Ecto neural progenitor cell (in vitro differentiated cells): ENCODE measurements at regions not wholly inside any gene's neighbourhood (a gene's known extent, or its start where the extent isn't known, plus 50 kb on each side); places are given as distances from the start of the nearest gene placed in this dataset.
"Not testable (repeated sequence)": the region's sequence is repeated elsewhere in the genome, so short reads cannot be mapped to it uniquely, and the experiment has no call there.

ENCODE experiments used
- DNase-seq: peaks from one replicate; pipeline ENCODE4 v3.0.0-alpha.2; 2018; ENCODE audit warnings: low spot score

DNA sequence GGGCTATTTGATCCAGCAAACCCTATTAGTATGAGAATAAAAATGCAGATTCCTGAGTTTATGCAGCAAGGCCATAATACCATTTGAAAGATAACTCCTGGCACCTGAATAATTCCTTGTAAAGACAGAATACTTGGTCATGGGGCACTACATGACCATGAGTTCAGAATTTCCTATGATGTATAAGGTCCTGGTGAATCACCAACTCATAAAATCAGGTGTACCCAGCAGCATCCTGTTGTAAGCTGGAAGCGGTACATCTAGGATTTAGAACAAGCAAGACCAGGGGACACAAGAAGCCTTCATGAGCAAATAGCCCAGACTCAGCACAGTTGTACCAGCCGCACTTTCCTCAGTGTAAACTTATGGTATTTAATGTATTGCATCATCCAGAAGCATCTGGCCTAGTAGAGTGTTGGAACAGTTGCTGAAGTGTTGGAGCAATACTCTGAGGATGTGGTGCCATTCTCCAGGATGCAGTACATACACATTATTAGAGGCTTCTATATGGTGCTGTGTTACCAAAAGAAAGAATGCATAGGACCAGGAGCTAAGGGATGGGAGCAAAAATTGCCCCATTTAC lies 233.4 kb downstream of the SQOR start:
- DNase-seq = no peak

DNA sequence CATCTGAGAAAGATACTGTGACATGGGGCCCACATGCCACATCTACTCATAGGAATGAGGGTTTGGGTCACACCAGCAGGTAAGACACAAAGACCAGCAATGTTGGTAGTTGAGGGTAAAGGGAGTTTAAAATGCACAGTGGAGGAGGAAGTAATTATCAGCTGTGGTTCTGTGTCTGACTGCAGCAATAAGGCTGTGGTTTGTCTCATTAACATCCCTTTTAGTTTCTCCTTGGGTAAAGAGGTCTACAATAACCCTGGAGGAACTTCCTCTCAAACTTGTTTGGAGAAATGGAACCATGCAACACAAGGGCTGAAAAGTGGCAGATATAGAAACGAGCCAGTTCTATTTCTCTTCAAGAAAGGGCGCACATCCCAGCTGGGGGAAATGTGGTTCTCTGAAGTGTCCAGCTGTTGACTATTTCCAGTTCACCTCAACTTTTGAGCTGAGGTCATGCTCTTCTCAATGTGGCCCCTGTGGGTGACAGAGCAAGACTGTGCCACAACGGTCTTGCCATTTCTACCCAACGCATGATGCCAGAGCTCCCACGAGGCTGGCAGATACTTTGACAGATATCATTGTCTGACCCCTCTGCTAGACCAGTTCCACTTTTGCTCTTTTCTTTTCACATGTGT lies 234.3 kb downstream of the SQOR start:
- DNase-seq = no peak

DNA sequence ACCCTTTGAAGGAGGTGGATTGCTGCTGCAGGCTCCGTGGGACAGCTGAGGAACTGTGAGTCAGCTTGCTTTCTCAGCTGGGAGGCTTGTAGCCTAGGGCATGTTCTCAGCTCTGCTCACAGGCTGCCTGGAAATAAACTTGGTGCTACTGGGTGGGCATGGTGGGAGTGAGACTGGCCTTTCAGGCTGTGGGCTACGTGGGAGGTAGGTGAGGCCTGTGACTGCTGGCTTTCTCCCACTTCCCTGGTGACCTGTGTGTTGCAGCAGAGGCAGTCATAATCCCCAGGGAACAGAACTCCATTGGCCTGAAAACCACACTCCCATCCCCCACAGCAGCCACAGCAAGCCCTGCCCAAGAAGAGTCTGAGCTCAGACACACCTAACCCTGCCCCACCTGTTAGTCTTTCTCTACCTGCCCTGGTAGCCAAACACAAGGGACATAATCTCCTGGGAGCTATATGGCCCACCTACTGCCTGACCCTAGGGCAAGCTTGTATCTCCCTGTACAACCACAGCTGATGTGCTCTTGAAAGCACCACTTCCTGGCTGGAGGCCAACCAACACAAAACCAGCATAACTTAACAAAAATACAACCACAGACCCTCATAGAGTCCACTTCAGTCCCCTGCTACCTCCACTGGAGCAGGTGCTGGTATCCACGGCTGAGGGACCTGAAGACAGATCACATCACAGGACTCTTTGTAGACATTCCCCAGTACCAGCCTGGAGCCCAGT lies 236.5 kb downstream of the SQOR start:
- DNase-seq = no peak

DNA sequence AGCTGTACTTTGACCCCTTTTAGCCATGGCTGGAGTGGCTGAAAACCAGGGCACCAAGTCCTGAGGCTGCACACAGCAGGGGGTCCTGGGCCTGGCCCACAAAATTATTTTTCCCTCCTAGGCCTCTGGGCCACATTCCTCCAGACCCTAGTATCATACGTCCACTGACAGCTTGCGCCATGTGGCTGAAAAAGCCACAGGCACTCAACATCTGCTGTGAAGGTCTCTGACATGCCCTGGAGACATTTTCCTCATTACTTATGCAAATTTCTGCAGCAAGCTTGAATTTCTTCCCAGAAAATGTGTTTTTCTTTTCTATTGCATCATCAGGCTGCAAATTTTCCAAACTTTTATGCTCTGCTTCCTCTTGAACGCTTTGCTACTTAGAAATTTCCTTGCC lies 239.0 kb downstream of the SQOR start:
- no peak for DNase-seq

DNA sequence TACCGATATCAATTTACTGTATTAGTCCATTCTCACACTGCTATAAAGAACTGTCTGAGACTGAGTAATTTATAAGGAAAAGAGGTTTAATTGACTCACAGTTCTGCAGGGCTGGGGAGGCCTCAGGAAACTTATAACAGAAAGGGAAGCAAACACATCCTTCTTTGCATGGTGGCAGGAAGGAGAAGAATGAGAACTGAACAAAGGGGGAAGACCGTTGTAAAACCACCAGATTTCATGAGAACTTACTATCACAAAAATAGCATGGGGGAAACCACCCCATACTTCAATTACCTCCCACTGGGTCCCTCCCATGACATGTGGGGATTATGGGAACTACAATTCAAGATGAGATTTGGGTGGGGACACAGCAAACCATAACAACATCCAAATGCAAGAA lies 239.7 kb downstream of the SQOR start:
- DNase-seq = not testable (repeated sequence)

DNA sequence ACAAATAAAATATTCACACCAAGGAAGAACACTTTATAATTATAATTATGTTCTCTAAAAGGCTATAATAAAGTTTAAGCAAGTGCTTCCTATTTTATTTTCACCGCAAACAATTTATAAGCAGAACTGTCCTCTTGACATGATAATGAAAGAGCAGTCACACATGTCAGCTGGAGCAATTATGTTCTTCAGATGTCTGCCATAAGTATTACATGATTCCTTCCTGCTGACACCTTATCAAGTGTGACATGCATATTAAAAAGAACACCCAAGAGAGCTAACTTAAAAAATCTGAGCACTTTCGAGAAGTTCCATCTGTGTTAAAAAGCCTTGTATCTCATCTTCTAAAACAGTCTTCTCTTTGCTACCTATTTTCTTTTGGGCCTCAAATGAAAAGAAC lies 249.5 kb downstream of the SQOR start:
- no peak for DNase-seq

DNA sequence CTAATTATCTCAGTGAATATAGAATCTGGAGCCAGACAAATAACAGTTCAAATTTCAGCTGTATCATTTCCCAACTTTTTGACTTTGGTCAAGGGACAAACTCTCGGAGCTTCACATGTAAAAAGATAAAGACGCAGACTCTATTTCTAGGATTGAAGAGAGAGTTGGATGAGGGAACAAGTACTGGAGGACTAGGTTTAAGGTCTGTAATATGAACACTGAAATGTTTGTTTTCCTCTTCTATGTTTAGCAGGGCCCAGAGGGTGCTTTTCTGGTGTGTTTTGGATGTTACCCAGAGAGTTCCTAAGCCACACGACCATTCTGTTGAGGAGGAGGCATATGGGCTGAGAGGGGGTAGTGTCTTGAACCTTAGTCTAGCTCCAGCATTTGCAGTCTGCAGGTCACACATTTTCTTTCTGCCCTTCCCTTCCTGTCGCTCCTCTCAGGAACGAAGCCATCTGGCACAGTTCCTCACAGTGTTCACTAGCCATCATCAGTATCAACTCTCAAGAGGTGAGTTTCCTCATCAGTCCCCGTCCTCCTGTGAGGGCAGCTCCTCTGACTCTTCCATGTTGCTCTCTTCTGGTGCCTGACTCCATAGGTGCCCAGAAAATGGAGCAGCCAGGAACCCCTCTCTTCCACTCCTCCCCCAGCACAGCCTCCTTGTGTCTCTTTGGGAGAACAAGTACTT lies 250.1 kb downstream of the SQOR start:
- DNase-seq = no peak

DNA sequence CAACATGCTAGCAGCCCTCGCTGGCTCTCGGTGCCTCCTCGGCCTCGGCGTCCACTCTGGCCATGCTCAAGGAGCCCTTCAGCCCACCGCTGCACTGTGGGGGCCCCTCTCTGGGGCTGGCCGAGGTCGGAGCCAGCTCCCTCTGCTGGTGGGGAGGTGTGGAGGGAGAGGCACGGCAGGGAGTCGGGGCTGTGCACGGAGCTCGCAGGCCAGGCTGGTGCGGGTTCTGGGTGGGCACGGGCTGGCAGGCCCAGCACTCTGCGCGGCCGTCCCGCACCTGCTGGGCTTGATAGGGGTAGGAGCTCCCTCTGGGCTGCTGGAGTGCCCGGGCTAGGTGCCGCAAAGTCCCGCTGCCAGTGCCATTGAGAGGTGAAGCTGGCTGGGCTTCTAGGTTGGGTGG lies 251.0 kb downstream of the SQOR start:
- DNase-seq = no peak

DNA sequence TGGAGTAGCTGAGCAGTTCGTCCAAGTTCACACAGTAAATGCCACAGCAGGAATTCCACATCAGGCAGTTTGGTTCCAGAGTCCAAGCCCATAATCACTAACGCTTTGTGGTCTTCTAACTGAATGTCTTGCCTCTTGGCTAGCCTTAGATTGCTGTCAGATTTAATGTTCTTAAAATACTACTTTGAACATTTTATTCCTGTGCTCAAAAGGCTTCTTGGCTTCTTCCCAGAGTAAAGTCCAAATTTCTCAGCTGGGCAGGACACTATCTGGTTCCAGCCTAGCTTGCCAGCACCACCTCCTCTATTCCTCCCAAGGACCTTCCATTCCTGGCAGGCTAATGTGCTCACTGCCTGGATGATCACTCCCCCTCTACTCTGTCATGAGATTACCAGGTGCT lies 256.9 kb downstream of the SQOR start:
- DNase-seq = no peak

DNA sequence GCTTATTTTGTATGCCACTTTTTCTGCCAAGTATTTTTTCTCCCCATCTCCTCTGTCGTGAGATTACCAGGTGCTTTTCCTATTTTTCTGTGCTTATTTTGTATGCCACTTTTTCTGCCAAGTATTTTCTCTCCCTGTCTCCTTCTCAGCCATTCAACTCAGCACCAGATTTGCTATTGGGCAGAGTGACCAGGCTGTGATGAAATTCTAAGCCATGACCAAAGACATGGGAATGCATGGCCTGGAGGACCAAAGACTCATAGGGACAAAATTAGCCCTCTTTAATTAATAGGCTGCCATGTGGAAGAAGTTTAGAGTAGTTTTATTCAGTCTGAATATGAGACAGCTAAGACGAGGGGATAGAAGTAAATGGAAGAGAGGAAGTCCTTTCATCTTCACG lies 257.4 kb downstream of the SQOR start:
- DNase-seq = no peak

DNA sequence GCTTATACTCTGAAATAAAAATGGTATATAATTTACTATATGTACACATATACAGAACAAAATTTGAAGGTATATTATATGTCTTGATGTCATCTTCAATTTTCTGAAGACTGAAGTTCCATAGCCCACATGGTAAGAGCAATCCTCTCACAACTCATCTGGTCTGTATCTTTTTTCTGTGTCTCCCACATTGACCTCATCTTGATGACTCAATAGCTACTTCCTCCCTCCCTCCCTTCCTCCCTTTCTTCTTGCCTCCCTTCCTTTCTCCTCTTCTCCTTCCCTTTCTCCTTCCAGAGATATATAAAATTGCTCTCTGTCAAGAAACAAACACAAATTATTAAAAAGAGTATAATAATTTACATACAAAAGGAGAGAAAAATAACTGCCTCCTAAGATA lies 268.5 kb downstream of the SQOR start:
- DNase-seq = no peak

DNA sequence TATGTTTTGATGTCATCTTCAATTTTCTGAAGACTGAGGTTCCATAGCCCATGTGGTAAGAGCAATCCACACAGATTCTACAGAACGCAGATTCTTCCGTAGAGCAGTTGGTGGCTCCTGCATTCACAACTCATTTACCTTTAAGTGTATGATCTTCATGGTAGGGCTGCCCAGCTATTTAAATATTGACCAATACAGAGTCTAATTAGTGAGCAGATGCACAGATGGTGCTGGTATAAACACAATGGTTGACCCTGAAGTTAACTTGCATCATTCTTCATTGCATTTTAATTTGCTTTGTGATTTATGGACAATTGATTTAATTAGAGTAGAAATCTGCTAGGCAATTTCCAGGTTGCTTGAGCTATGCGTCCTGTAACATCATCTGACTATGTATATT lies 269.2 kb downstream of the SQOR start:
- no peak for DNase-seq

DNA sequence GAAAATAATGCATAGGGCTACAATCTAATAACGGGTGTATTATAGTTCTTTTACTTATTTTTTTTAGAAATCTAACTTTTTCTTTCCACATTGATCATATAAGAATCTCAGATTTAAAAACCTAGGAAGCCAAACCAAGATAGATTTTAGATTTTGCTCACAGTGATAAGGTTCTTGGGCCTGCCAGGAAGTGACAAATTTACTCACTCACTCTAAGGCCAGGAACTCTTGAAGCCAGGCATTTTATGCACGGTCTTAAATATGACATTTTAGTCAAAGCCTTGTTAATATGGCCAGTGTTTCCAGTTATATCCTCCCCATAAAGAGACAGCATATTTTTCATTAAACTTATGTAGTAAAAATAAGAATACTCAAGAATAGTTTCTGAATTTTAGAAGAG lies 271.4 kb downstream of the SQOR start:
- DNase-seq = no peak

DNA sequence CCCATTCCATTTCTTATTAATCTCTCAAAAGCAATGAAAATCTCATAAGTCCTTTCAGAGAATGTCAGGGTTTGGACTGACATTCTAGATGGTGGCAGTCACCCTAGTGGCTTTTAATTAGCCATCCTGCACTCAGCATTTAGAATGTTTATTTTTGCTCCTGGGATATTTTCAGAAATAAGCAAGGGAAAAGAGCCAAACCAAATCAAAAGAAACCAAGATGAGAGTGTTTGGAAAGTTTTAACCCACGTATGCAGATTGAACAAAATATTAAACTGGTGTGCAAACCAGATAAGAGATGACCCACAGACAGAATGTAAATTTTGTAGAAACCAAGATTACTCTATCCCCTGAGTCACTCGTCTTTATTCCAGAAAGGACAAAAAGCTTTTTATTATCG lies 275.8 kb downstream of the SQOR start:
- no peak for DNase-seq

DNA sequence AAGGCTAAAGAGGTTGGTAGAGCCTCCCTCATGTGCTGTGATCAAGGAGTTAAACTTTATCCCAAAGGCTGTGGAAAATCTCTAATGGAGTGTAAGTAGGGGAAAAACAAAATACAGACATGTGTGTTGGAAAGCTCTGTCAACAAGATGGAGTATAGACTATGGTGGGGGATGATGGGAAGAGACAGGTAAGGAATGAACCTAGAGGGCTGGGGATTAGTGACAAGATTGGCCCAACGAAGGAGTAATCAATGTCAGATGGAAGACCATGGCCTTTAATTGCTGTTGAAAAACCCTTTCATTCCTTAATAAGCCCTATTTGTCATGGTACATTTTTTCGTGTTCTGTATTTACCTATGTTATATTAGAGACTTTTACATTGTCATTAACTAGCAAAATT lies 278.6 kb downstream of the SQOR start:
- no peak for DNase-seq

DNA sequence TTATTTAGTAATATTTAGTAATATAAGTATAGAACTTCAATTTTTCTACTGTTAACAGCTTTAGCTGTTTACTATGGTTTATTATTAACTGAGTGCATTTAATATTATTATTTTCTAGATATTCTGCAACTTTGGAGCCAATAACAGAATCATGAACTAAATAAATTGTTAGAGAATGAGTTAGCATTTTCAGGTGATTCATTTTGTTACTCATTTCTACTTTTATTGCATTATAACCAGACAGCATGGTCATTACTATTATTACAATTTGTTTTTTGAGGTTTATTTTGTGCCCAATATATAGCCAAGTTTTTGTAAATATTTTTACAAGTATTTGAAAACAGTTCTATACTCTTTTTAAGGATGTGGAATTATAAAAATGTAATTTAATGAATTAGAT lies 279.6 kb downstream of the SQOR start:
- DNase-seq = no peak

DNA sequence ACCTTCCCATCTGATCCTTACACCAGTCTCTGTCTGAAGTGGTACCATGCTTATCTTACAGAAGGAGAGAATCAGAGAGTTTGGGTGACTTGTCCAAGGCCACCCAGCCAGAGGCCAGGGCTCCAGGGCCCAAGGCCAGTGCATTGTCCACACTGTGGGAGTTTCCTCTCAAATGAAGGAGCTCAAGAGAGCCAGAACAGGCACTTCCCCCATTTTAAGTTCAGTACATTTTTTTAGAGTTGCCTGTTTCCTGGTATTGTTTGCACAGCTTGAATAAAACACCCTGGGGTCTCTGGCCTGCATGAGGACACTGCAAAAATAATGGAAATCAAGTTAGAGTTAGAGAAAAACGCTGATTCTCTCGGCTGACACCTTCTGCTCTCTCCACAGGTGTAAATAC lies 284.0 kb downstream of the SQOR start:
- no peak for DNase-seq

DNA sequence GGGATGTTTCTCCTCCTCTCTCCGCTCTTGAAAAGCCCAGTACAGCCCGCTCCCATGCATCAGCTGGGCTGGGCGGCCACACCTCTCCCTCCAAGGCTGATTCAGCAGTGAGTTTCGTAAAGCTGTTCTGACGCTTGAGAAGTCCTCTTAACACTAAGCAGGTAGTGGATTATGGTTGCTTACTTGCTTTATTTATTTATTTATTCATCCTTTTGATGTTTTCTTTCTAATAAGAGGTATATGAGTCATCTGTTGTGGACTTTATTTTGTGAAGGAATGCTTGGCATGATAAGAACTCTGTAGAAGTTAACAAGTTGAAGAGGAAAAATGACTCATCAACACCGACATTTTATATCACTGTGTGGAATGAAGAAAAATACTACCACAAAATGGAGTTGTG lies 285.0 kb downstream of the SQOR start:
- DNase-seq = no peak

DNA sequence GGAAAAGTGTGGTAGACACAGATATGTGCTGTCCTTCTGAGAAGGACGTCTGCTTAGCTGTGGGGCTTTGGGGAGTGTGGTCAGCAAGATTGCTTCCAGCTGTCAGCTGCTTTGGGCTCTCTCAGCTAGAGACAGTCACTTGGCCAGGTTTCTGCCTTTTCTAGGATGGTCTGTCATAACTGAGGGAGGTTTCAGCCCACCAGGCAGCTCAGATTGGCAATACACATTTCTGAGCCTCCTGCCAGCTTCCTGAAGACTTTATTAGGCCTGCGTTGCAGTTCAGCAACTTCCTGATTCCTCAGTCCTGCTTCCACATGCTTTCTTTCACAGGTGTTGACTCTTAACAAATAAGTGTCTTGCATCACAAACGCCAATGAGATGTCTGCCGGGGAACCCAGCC lies 286.5 kb downstream of the SQOR start:
- DNase-seq = no peak

DNA sequence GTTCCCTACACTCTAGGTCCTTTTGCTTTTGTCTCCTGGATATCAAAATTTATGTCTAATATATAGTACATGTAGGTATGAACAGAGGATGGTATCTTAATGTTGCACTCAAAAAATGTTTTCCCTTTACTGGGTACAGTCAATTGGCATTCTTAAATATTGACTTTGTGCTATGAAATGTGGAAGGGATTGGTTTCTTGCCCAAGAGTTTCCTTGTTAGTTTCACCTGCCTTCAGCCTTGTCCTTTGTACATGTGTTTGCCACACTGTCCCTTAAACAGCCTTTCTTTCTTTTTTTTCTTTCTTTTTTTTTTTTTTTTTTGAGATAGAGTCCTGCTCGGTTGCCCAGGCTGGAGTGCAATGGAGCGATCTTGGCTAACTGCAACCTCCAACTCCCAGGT lies 287.1 kb downstream of the SQOR start:
- no peak for DNase-seq

DNA sequence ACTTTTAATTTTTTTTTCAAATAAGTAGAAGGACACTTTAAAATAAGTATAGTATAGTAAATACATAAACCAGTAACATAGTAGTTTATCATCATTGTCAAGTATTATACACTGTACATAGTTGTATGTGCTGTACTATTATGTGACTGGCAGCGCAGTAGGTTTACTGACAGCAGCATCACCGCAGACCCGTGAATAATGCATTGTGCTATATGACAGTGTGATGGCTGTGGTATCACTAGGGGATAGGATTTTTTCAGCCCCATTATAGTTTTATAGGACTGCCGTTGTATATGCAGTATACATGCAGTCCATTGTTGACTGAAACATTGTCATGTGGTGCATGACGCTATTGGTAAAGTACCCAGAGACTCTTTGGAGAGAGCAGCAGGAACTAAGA lies 306.5 kb downstream of the SQOR start:
- DNase-seq = no peak

DNA sequence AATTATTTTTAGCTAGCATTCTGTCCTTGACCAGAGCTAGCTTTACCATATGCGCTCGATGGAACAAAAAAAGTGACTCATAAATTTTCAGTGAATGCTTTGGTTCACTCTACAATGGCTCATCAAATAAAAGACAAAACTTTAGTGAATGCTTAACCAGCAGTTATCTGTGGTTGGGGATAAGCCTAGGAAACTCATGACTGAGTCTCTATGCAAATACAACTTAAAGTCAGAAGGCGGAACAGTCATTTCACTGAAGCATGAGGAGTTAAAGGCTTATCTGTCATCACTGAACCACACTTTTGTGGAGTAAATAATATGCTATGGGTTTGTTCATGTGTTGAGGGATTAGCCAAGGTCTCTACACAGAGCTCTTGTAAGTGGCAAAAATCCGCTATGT lies 308.4 kb downstream of the SQOR start:
- no peak for DNase-seq

DNA sequence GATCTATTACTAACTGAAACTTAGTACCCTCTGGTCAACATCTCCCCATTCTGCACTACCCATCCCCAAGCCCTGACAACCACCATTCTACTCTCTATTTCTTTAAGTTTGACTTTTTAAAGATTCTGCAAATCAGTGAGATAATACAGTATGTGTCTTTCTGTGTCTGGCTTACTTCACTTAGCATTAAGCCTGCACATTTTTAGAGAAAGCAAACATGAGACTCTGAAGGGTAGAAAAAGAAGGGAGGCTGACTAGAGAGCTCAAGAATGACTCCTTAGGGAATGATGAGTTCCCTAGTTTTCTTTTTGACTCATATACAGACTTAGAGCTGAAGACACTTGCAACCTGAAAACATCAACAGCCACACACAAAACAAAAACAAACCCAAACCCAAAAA lies 311.3 kb downstream of the SQOR start:
- DNase-seq = no peak
